ENCODE measurements at regions not wholly inside any gene's neighbourhood (a gene's known extent, or its start where the extent isn't known, plus 50 kb on each side); places are given as distances from the start of the nearest gene placed in this dataset.

- no peak for DNase-seq
Measured at GRCh38 chr13:73480779-73481559, 422.2 kb downstream of the KLF5 start.

GRCh38 chr13:73479856-73480255 is 421.1 kb downstream of the KLF5 start:
- DNase-seq, result no peak

- no peak for DNase-seq
Measured at GRCh38 chr13:73479351-73479750, 420.5 kb downstream of the KLF5 start.

GRCh38 chr13:73477441-73477840 is 418.6 kb downstream of the KLF5 start:
- no peak for DNase-seq

GRCh38 chr13:73473016-73473415 is 414.2 kb downstream of the KLF5 start:
- DNase-seq, result no peak

- no peak for DNase-seq
Measured at GRCh38 chr13:73467125-73467524, 408.3 kb downstream of the KLF5 start.

- DNase-seq, result no peak
Measured at GRCh38 chr13:73466561-73466960, 407.8 kb downstream of the KLF5 start.

GRCh38 chr13:73465617-73465971 is 406.8 kb downstream of the KLF5 start:
- no peak for DNase-seq

- no peak for DNase-seq
Measured at GRCh38 chr13:73464758-73465616, 406.2 kb downstream of the KLF5 start.

- no peak for DNase-seq
Measured at GRCh38 chr13:73462241-73462640, 403.4 kb downstream of the KLF5 start.

- no peak for DNase-seq
Measured at GRCh38 chr13:73451221-73452029, 392.6 kb downstream of the KLF5 start.

- no peak for DNase-seq
Measured at GRCh38 chr13:73450583-73450982, 391.8 kb downstream of the KLF5 start.

- DNase-seq, result no peak
Measured at GRCh38 chr13:73449252-73449651, 390.4 kb downstream of the KLF5 start.

GRCh38 chr13:73440296-73440895 is 381.6 kb downstream of the KLF5 start:
- no peak for DNase-seq

GRCh38 chr13:73433890-73434289 is 375.1 kb downstream of the KLF5 start:
- DNase-seq, result no peak

- DNase-seq, result no peak
Measured at GRCh38 chr13:73433458-73433857, 374.7 kb downstream of the KLF5 start.

- DNase-seq, result no peak
Measured at GRCh38 chr13:73429701-73430100, 370.9 kb downstream of the KLF5 start.

- no peak for DNase-seq
Measured at GRCh38 chr13:73428706-73429105, 369.9 kb downstream of the KLF5 start.

- DNase-seq, result no peak
Measured at GRCh38 chr13:73428137-73428536, 369.3 kb downstream of the KLF5 start.

- DNase-seq, result no peak
Measured at GRCh38 chr13:73422973-73423372, 364.2 kb downstream of the KLF5 start.

- DNase-seq, result peak; percentile 20 to 22
Measured at GRCh38 chr13:73421310-73421912, 362.6 kb downstream of the KLF5 start.

GRCh38 chr13:73419186-73419585 is 360.4 kb downstream of the KLF5 start:
- no peak for DNase-seq

All from stimulated activated CD4-positive, alpha-beta T cell treated with anti-CD3 and anti-CD28 coated beads, Interleukin-2, amount 100 ng/mL, for 24 hours (primary cell).